SU-DHL-6 (cell line): ENCODE measurements at regions not wholly inside any gene's neighbourhood (a gene's known extent, or its start where the extent isn't known, plus 50 kb on each side); places are given as distances from the start of the nearest gene placed in this dataset.

Source experiments
- H2AFZ ChIP-seq: fragments of 200-600 bp; sonication (generic); 2 replicates; pipeline ENCODE4 v1.6.1; 2014; ENCODE audit warnings: low read depth, mild to moderate bottlenecking, moderate library complexity, mixed read lengths, antibody characterized with exemption, low read length; ENCODE audit not compliant: severe bottlenecking
- H3F3A ChIP-seq: fragments of 200-600 bp; shearing (Covaris generic); 2 replicates; pipeline ENCODE4 v1.6.0; 2016; ENCODE audit warnings: antibody characterized with exemption, mild to moderate bottlenecking; ENCODE audit not compliant: insufficient read depth
- H3K27ac ChIP-seq: fragments of 200-600 bp; sonication (generic); 2 replicates; pipeline ENCODE4 v1.5.1; 2016; ENCODE audit warnings: low read depth, mild to moderate bottlenecking, low read length, moderate library complexity, mixed read lengths
- H3K27me3 ChIP-seq: fragments of 200-600 bp; sonication (generic), shearing (Covaris generic); 2 replicates; pipeline ENCODE4 v1.6.0; 2014; ENCODE audit warnings: mild to moderate bottlenecking, low read length
- H3K36me3 ChIP-seq: fragments of 200-600 bp; sonication (generic); 2 replicates; pipeline ENCODE4 v1.6.1; 2014; ENCODE audit warnings: mild to moderate bottlenecking, low read length, mixed read lengths
- H3K4me2 ChIP-seq: fragments of 300-600, 200-600 bp; shearing (Covaris generic), sonication (generic); 2 replicates; pipeline ENCODE4 v1.6.0; 2014; ENCODE audit warnings: low read length, low read depth, mild to moderate bottlenecking; ENCODE audit not compliant: poor library complexity, severe bottlenecking
- H3K4me3 ChIP-seq: fragments of 200-600 bp; sonication (generic); 2 replicates; pipeline ENCODE4 v1.5.1; 2014; ENCODE audit warnings: antibody characterized with exemption, low read length, mild to moderate bottlenecking, mixed read lengths; ENCODE audit not compliant: insufficient read depth, poor library complexity, severe bottlenecking
- H3K79me2 ChIP-seq: fragments of 200-600 bp; sonication (generic); 2 replicates; pipeline ENCODE4 v1.6.1; 2014; ENCODE audit warnings: mild to moderate bottlenecking, low read length, moderate library complexity; ENCODE audit not compliant: insufficient read depth
- H3K9ac ChIP-seq: fragments of 200-600 bp; sonication (generic); 2 replicates; pipeline ENCODE4 v1.7.0; 2014; ENCODE audit warnings: mild to moderate bottlenecking, low read length
- H3K9me2 ChIP-seq: fragments of 200-600 bp; sonication (generic); replicated peaks from 2 replicates; pipeline ENCODE4 v1.6.1; 2014; ENCODE audit warnings: low read length; ENCODE audit not compliant: insufficient read depth
- H3K9me3 ChIP-seq: fragments of 200-600 bp; sonication (generic); 2 replicates; pipeline ENCODE4 v1.6.1; 2014; ENCODE audit warnings: low read length, mixed read lengths; ENCODE audit not compliant: insufficient read depth
- H4K20me1 ChIP-seq: fragments of 200-600 bp; sonication (generic); 2 replicates; pipeline ENCODE4 v1.6.1; 2014; ENCODE audit warnings: low read depth, mild to moderate bottlenecking, antibody characterized with exemption, low read length, moderate library complexity, mixed read lengths
- EZH2phosphoT487 ChIP-seq: fragments of 200-600 bp; sonication (generic), shearing (Covaris generic); conservative IDR thresholded peaks from 2 replicates; pipeline ENCODE4 v1.6.1; 2018; ENCODE audit warnings: mild to moderate bottlenecking, antibody characterized with exemption, low read length, moderate library complexity, mixed read lengths
- TF ChIP-seq, protein P1 (sequence below): fragments of 200-600 bp; sonication (generic); IDR thresholded peaks from one replicate; pipeline ENCODE4 v1.5.1; 2017; ENCODE audit warnings: antibody characterized with exemption, mild to moderate bottlenecking, low read length, moderate library complexity; ENCODE audit not compliant: insufficient read depth, poor library complexity, severe bottlenecking

DNA sequence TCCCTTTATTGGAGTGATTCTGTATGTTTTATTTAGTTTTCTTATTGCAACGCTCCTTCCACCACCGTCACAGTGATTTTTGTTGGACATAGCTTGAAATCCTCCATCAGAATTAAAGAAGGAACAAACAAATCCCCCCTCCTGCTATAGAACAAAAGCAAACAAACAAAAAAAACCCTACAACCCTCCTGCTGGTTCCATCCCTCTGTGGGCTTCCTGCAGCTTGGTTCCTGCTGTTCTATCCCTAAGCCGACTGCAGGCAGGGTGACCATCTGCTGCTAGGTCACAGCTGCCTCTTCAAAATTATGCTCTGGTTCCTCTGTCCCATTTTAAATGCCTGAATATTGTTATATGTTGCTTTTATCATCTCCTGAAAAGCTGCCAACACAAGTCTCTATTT is 116.8 kb upstream of the AGA start:
- no peak overlapping the region for H2AFZ ChIP-seq

DNA sequence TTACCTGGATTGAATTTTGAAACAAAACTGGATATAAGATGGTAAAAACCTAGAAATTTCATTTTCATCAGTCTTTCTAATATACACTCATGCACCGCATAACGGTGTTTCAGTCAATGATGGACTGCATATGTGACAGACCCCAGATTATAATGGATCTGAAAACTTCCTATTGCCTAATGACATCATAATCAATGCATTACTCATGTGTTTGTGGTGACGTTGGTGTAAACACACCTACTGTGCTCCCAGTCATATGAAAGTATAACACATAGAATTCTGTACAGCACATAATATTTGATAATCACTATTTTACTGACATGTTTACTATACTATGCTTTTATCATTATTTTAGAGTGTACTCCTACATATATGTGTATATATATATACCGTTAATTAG is 119.9 kb upstream of the AGA start:
- Histone ChIP-seq H3F3A (no peaks in the 10 kb centered on the region), H2AFZ (no peak overlapping the region), H3K79me2 (no peaks in the 10 kb centered on the region), H3K9ac (no peak overlapping the region), H3K4me2 (no peak overlapping the region), H4K20me1 (no peaks in the 10 kb centered on the region), H3K9me3 (no peaks in the 10 kb centered on the region), H3K36me3 (no peaks in the 10 kb centered on the region), H3K27me3 (no peaks in the 10 kb centered on the region), H3K27ac (no peak overlapping the region), H3K4me3 (no peak overlapping the region), H3K9me2 (no peaks in the 10 kb centered on the region)
- TF ChIP-seq, protein P1, sequence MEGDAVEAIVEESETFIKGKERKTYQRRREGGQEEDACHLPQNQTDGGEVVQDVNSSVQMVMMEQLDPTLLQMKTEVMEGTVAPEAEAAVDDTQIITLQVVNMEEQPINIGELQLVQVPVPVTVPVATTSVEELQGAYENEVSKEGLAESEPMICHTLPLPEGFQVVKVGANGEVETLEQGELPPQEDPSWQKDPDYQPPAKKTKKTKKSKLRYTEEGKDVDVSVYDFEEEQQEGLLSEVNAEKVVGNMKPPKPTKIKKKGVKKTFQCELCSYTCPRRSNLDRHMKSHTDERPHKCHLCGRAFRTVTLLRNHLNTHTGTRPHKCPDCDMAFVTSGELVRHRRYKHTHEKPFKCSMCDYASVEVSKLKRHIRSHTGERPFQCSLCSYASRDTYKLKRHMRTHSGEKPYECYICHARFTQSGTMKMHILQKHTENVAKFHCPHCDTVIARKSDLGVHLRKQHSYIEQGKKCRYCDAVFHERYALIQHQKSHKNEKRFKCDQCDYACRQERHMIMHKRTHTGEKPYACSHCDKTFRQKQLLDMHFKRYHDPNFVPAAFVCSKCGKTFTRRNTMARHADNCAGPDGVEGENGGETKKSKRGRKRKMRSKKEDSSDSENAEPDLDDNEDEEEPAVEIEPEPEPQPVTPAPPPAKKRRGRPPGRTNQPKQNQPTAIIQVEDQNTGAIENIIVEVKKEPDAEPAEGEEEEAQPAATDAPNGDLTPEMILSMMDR: no peak

More for the DNA sequence above, 116.8 kb upstream of the AGA start:
- Histone ChIP-seq H3K27me3 (no peaks in the 10 kb centered on the region), H3K27ac (no peak overlapping the region), H3K9me3 (no peaks in the 10 kb centered on the region), H3K79me2 (no peaks in the 10 kb centered on the region), H3K9ac (no peak overlapping the region), H3F3A (no peaks in the 10 kb centered on the region), H3K36me3 (no peaks in the 10 kb centered on the region), H3K4me2 (no peak overlapping the region), H3K4me3 (no peak overlapping the region), H3K9me2 (no peaks in the 10 kb centered on the region), H4K20me1 (no peaks in the 10 kb centered on the region)
- TF ChIP-seq, protein P1: no peak
- no peak for TF ChIP-seq EZH2phosphoT487

DNA sequence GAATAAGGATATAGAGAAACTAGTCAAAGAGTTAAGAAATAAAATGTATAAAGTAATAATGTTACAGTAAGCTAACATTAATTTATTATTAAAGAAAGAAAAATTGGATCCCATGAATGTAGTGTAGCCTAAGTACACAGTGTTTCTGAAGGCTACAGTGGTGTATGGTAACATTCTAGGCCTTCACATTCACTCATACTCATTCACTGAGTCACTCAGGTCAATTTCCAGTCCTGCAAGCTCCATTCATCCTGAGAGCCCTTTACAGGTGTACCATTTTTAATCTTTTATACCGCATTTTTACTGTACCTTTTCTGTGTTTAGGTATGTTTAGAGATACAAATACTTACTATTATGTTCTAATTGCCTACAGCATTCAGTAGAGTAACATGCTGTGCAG is 120.6 kb upstream of the AGA start:
- Histone ChIP-seq H3K27ac (no peak overlapping the region), H3F3A (no peaks in the 10 kb centered on the region), H3K79me2 (no peaks in the 10 kb centered on the region), H3K4me3 (no peak overlapping the region), H3K9me2 (no peaks in the 10 kb centered on the region), H2AFZ (no peak overlapping the region), H3K9me3 (no peaks in the 10 kb centered on the region), H3K4me2 (no peak overlapping the region), H3K9ac (no peak overlapping the region), H4K20me1 (no peaks in the 10 kb centered on the region), H3K36me3 (no peaks in the 10 kb centered on the region), H3K27me3 (no peaks in the 10 kb centered on the region)
- TF ChIP-seq EZH2phosphoT487: no peak
- TF ChIP-seq, protein P1: no peak

DNA sequence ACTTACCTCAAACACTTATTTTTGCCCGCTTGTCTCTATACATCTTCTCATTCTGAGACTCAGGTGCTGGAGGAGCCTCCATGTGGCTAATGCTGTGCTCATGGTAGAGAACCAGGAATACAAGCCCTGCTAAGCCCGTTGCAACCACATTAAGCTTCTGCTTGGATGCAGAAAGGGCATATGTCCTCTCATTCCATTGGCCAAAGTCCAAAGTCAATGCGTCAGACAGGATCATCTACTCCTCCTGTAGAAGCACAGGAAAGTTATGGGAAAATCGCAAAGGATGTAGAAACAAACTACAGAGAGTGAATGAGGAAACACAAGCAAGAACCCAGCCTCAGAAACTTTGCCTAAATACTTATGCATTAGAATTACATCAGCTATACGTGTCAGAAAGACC is 124.5 kb upstream of the AGA start:
- H3K9me3 ChIP-seq: no peaks in the 10 kb centered on the region
- no peak overlapping the region for H3K4me2 ChIP-seq
- H3K27me3 ChIP-seq: no peaks in the 10 kb centered on the region
- H3K9me2 ChIP-seq: no peaks in the 10 kb centered on the region
- H3K36me3 ChIP-seq: no peaks in the 10 kb centered on the region
- H2AFZ ChIP-seq: no peak overlapping the region
- no peak overlapping the region for H3K9ac ChIP-seq
- no peak overlapping the region for H3K4me3 ChIP-seq
- H3K79me2 ChIP-seq: no peaks in the 10 kb centered on the region
- no peaks in the 10 kb centered on the region for H4K20me1 ChIP-seq
- no peak for TF ChIP-seq EZH2phosphoT487
- TF ChIP-seq, protein P1: no peak
- H3F3A ChIP-seq: no peaks in the 10 kb centered on the region
- no peak overlapping the region for H3K27ac ChIP-seq
